Small intestine (tissue), 7 donors: ENCODE measurements at regions not wholly inside any gene's neighbourhood (a gene's known extent, or its start where the extent isn't known, plus 50 kb on each side); places are given as distances from the start of the nearest gene placed in this dataset.

Experiments used
- DNase-seq, 2 donors: peaks; one replicate each; pipeline versions ENCODE4 v3.0.0 to v3.0.0-alpha.2; 2013
- FAIRE-seq: peaks from 2 replicates; lab custom pipeline; 2012; peaks lifted over from hg19 to GRCh38; lab: Jason Lieb, UNC
- H3K27ac ChIP-seq, 3 donors: one replicate each; pipeline ENCODE4 v1.5.1; 2013; ENCODE audit warnings: low read length in 2 of 3, mild to moderate bottlenecking in 2 of 3, control low read depth in 1 of 3, inconsistent platforms in 1 of 3, low read depth in 1 of 3, moderate library complexity in 1 of 3
- H3K27me3 ChIP-seq, 3 donors: one replicate each; pipeline ENCODE4 v1.6.1; 2013; ENCODE audit warnings: low read length in 3 of 3, inconsistent platforms in 1 of 3; ENCODE audit not compliant: control insufficient read depth in 3 of 3, insufficient read depth in 3 of 3
- H3K36me3 ChIP-seq, 3 donors: one replicate each; pipeline ENCODE4 v1.6.1; 2013; ENCODE audit warnings: low read length in 3 of 3, inconsistent platforms in 1 of 3, low read depth in 1 of 3, mild to moderate bottlenecking in 1 of 3, moderate library complexity in 1 of 3; ENCODE audit not compliant: control insufficient read depth in 3 of 3, insufficient read depth in 2 of 3
- H3K4me1 ChIP-seq, 3 donors: one replicate each; pipeline ENCODE4 v1.6.1; 2013; ENCODE audit warnings: low read length in 2 of 3, inconsistent platforms in 1 of 3, low read depth in 1 of 3, mild to moderate bottlenecking in 1 of 3, moderate library complexity in 1 of 3; ENCODE audit not compliant: control insufficient read depth in 3 of 3, insufficient read depth in 2 of 3
- H3K4me3 ChIP-seq, 3 donors: one replicate each; pipeline ENCODE4 v1.5.1; 2013; ENCODE audit warnings: low read length in 3 of 3, control low read depth in 1 of 3, inconsistent platforms in 1 of 3, low read depth in 1 of 3, mild to moderate bottlenecking in 1 of 3, moderate library complexity in 1 of 3
- H3K9me3 ChIP-seq, 2 donors: one replicate each; pipeline ENCODE4 v1.6.1; 2013; ENCODE audit warnings: low read depth in 1 of 2, low read length in 1 of 2; ENCODE audit not compliant: control insufficient read depth in 2 of 2, insufficient read depth in 1 of 2
- WGBS, 3 donors: extraction: QIAGEN DNeasy Blood & Tissue Kit; methylation state at CpG; one replicate each; pipeline ENCODE4 v1.1.7; 2013; 5-methylcytosine and 5-hydroxymethylcytosine counted together
- donor health status: healthy with polysubstance abuse.
- donor health status: control.
- donor health status: control.
- donor health status: Bipolar disorder and iron deficiency.
- donor health status: healthy.

DNA sequence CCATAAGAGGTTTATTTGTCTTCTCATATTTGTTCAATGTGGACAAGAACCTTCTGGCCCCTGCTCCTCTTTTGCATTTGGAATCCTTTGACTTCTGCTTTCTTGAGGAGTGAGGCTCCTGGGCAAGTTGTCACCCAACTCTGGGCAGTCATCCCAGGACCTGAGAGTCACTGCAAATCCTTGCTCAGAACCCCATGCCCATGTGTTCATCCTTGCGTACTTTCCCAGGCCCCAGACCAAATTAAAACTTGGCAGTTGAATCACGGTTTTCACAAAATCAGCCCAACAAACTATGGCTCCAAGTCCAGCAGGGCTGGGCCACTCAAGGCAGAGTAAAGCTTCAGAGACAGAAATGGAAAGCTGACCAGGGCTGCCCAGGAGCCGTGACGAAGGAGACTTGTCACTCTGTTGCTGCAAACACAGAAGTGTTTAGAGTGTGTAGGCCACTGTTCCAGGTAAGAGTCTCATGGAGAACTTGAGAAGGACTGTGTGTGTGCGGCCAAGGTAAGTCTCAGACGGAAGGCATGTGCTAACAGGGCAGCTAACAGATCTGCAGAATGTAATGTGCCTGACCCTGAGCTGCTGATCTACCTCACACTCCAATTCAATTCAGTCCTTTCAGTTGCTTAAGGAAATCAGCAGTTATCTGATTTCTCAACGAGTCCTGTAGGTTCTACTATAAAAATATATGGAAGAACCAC is 549.4 kb upstream of the HS6ST1 start:
- Histone ChIP-seq H3K4me3 (no peak overlapping the region), H3K4me1 (no peaks in the 10 kb centered on the region), H3K36me3 (no peaks in the 10 kb centered on the region), H3K27me3 (no peaks in the 10 kb centered on the region), H3K9me3 (no peaks in the 10 kb centered on the region), H3K27ac (no peak overlapping the region)
- 81 to 85% (median 83%) methylated on average over 7 of the region's 7 CpGs for WGBS, 3 donors
- FAIRE-seq (no peak), DNase-seq (no peak)

DNA sequence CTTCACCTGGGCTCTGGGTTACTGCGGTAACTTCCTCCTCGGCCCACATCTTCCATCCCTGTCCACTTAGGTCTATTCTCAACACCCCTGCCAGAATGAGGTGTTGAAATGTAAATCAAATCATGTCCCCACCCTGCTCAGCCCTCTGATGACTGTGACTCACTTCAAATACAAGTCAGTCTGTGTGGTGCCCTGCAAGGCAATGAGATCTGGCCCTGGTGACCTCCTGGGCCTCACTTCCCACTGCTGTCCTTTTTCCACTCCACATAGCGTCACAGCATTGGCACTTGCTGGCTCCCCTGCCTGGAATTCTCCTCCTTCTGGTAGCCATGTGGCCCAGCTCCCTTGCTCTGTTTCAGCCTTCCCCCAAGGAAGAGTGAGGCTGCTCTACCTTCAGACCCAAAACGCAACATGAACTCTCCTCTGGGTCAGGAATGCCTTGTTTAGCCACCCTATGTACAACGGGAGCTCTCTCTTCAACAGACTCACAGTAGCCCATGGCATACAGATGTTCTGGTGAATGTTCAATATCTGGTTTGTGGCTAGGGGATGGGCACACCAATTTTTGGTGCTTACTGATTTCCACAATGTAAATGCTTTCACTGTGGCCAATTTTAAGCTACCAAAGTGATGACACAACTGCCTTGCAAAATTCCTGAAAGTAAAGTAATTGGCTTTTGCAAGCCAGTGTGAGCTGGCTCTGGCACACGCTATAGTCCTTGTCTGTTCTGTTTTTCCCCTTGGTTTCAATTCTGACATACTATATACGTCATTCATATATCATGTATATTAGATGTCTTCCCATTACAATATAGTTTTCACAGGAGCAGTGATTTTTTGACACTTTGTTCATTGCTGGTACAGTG is 550.3 kb upstream of the HS6ST1 start:
- Histone ChIP-seq H3K36me3 (no peaks in the 10 kb centered on the region), H3K9me3 (no peaks in the 10 kb centered on the region), H3K27ac (no peak overlapping the region), H3K4me1 (no peaks in the 10 kb centered on the region), H3K4me3 (no peak overlapping the region), H3K27me3 (no peaks in the 10 kb centered on the region)
- 89 to 91% (median 91%) methylated on average over 7 of the region's 7 CpGs for WGBS, 3 donors
- no peak for DNase-seq
- no peak for FAIRE-seq

DNA sequence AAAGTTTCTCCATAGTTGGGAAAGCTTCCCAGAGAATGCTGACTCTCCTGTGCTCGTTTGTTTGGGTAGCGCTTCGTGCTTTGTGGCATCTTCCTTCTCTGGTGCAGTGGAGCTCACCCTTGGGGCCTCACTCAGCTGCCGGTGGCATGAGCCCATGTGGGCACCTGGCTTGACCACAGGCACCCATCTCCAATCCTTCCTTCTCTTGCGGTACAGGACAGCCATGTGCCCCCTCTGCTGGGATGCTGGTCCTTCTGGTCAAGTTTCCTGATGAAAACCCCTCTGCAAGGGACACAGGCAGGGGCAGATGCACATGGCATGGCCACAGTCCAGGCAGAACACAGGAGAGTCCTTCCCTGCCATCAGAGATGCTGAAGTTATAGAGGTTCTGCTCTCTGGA is 555.9 kb upstream of the HS6ST1 start:
- Histone ChIP-seq H3K4me3 (no peak overlapping the region), H3K9me3 (no peaks in the 10 kb centered on the region), H3K4me1 (no peaks in the 10 kb centered on the region), H3K36me3 (no peaks in the 10 kb centered on the region), H3K27me3 (no peaks in the 10 kb centered on the region), H3K27ac (no peak overlapping the region)
- DNase-seq, result no peak
- no peak for FAIRE-seq
- WGBS, 3 donors, result 72 to 89% (median 76%) methylated on average over 5 of the region's 5 CpGs

DNA sequence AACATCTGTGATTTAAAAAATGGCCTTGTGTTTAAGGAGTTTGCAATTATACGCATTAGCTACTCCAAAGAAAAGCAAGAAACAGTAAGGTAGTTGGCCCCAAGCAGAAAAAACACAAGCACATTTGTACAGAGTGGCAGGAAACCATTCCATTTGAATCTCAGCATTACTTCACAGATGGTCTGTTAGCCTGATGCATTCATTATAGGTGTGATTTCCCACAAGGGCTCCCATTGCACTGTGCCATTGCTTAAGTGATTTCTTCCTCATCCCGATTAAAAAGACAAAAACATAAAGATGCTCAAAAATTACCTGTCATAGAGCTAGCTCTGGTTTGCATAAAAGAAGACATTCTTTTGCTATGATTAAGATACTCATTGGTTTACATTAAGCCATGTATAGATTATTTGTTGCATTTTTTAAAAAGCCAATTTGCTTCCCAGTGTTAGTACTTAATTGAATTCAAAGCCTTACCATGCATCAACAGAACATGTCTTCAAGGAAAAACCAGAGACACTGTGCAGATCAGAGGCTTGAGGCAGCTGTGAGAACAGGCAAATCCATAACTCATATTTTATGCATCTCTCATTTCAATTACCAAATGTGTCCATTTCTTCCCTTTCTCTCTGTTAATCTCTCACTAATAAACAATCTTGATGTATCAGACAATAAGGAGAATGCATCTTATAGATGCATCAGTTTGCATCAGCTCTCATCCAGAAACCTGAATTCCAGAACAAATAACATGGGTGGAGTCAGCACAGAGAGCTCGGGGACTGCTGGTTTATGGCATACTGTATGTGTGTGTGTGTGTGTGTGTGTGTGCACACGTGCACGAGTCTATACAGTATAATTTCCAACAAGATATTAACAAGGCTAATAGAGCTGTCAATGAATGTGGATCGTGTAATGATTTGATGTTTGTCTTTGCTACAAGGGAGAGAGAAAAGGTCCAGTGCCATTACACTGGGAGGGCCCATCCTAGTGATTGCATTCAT is 558.6 kb upstream of the HS6ST1 start:
- no peaks in the 10 kb centered on the region for H3K36me3 ChIP-seq
- no peaks in the 10 kb centered on the region for H3K4me1 ChIP-seq
- H3K9me3 ChIP-seq, result peaks cover 0 to 4% of the 10 kb centered on the region in 2 donors
- H3K27me3 ChIP-seq, result no peaks in the 10 kb centered on the region
- 39 to 53% (median 50%) methylated on average over 6 of the region's 6 CpGs for WGBS, 3 donors
- H3K4me3 ChIP-seq, result no peak overlapping the region
- DNase-seq, result no peak
- no peak for FAIRE-seq
- H3K27ac ChIP-seq, result no peak overlapping the region

DNA sequence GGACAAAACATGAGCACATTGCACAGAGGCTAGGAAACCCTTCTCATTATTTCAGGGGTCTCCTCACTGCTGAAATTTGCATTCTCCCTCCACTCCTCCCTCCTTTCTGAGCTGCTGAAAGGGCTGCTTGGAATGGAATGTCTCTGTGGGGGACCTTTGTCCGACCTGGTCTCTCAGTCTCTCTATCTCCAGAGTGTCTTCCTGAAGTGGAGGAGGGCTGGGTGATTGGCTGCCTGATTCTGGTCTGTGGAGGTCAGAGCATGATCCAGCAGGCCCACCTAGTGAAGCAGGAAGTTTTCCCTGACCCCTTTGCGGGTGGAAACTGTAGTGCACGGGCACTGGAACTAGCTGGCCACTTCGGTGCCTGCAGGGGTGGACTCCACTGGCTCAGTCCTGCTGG is 560.5 kb upstream of the HS6ST1 start:
- FAIRE-seq (no peak), DNase-seq (no peak)
- Histone ChIP-seq H3K4me1 (no peaks in the 10 kb centered on the region), H3K4me3 (no peak overlapping the region), H3K36me3 (no peaks in the 10 kb centered on the region), H3K9me3 (peaks cover 0 to 4% of the 10 kb centered on the region in 2 donors), H3K27ac (no peak overlapping the region), H3K27me3 (no peaks in the 10 kb centered on the region)
- 59 to 69% (median 67%) methylated on average over 4 of the region's 4 CpGs for WGBS, 3 donors

DNA sequence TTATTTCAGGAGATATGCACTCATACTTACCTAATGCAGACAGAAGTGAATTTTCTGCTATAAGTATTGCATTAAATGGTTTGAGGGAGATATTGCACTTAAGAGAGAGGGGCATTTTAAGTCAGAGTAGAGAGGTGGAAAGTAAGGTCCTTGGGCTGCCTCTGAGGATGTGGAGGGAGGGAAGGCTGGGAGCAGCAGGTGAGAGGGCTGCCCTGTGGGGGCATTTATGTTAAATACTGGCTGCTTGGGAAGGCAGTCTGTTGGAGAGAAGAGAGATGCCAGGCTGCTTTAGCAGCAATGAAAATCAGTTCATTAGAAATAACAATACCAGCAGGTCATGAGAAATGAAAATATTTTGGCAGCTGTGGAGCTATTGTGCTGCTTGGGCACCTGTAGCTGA is 576.2 kb upstream of the HS6ST1 start:
- no peaks in the 10 kb centered on the region for H3K36me3 ChIP-seq
- no peak overlapping the region for H3K4me3 ChIP-seq
- no peaks in the 10 kb centered on the region for H3K4me1 ChIP-seq
- DNase-seq (no peak), FAIRE-seq (no peak)
- no peaks in the 10 kb centered on the region for H3K9me3 ChIP-seq
- H3K27me3 ChIP-seq, result no peaks in the 10 kb centered on the region
- H3K27ac ChIP-seq, result no peak overlapping the region

DNA sequence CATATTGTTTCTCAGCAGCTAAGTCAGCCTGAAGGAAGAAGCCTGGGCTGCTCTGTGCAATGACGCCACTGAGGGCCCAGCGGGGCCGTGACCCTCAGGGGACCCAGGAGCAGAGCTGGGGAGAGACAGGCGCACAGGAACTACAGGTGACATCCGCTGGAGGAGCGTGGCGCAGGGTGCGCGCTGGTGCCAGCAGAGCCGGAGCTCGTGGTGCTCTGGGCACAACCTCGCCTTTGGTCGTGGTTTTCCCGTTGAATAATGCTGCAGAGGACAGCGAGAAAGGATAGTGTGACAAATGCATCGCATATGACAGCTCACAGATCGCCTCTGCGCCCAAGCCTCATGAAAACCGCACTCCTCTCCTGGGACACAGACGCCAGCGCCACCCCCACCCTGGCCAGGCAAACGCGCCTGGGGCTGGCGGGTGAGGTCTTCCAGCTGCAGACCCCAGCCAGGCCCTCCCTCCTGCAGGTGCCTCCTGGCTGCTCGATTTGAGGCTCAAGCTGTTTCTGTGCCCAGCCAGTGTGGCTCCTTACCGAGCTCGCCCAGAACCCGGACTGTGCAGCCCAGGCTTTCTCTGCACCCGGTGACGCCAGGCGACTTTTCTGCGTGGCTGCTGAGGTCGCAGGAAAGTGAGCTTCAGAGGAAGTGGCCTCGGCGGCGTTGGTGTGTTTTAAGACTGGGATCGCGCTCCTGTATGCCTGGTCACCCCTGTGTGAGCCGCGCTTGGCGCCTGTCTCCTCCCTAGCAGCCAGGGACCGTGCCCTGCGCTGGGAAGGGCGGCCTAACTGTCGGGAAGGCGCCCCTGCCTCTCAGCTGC is 583.1 kb upstream of the HS6ST1 start:
- Histone ChIP-seq H3K9me3 (peaks cover 0 to 7% of the 10 kb centered on the region in 2 donors), H3K4me3 (no peak overlapping the region), H3K4me1 (no peaks in the 10 kb centered on the region), H3K27me3 (peaks cover 0 to 4% (median 0%) of the 10 kb centered on the region in 3 donors), H3K36me3 (no peaks in the 10 kb centered on the region), H3K27ac (no peak overlapping the region)
- FAIRE-seq (no peak), DNase-seq (no peak)
- 49 to 56% (median 53%) methylated on average over 43 to 46 of the region's 46 CpGs for WGBS, 3 donors
